Cardiac muscle cell (in vitro differentiated cells and primary cell): ENCODE measurements at regions not wholly inside any gene's neighbourhood (a gene's known extent, or its start where the extent isn't known, plus 50 kb on each side); places are given as distances from the start of the nearest gene placed in this dataset.

Experiments
- DNase-seq, 2 donors: peaks; one replicate each; pipeline versions ENCODE4 v3.0.0 to v3.0.0-alpha.2; 2010 to 2017; ENCODE audit warnings: low read depth in 1 of 2, low spot score in 1 of 2
- H3K27ac ChIP-seq: fragments of 200-600 bp; sonication (generic); 2 replicates; pipeline ENCODE4 v1.5.1; 2016
- H3K27me3 ChIP-seq: fragments of 200-600 bp; sonication (generic); 2 replicates; pipeline ENCODE4 v1.6.0; 2016; ENCODE audit warnings: control low read depth
- H3K36me3 ChIP-seq: fragments of 200-600 bp; sonication (generic); 2 replicates; pipeline ENCODE4 v1.5.1; 2016; ENCODE audit warnings: control low read depth
- H3K4me1 ChIP-seq: fragments of 200-600 bp; sonication (generic); 2 replicates; pipeline ENCODE4 v1.8.1; 2017; ENCODE audit warnings: low read depth, mild to moderate bottlenecking, mixed run types
- H3K4me3 ChIP-seq: fragments of 200-600 bp; sonication (generic); 2 replicates; pipeline ENCODE4 v1.5.1; 2016; ENCODE audit warnings: mild to moderate bottlenecking
- H3K9me3 ChIP-seq: fragments of 200-600 bp; sonication (generic); 2 replicates; pipeline ENCODE4 v1.5.1; 2017; ENCODE audit warnings: low read depth, mild to moderate bottlenecking, control low read depth
- CTCF ChIP-seq: IDR thresholded peaks from 2 replicates; pipeline ENCODE4 v1.5.1; 2012; ENCODE audit warnings: low read depth, mild to moderate bottlenecking, low read length

GRCh38 chr14:49438256-49438770 is 147.9 kb downstream of the RPS29 start:
- no peaks in the 10 kb centered on the region for H3K4me1 ChIP-seq
- H3K9me3 ChIP-seq = no peaks in the 10 kb centered on the region
- DNase-seq = no peak
- H3K27ac ChIP-seq = no peak overlapping the region
- H3K36me3 ChIP-seq = no peaks in the 10 kb centered on the region
- no peaks in the 10 kb centered on the region for H3K27me3 ChIP-seq
- no peak for TF ChIP-seq CTCF
- H3K4me3 ChIP-seq = no peak overlapping the region

GRCh38 chr14:49428076-49428475 is 158.1 kb downstream of the RPS29 start:
- DNase-seq = no peak
- no peaks in the 10 kb centered on the region for H3K4me1 ChIP-seq
- H3K36me3 ChIP-seq = no peaks in the 10 kb centered on the region
- H3K27ac ChIP-seq = no peak overlapping the region
- no peak for TF ChIP-seq CTCF
- no peaks in the 10 kb centered on the region for H3K27me3 ChIP-seq
- no peak overlapping the region for H3K4me3 ChIP-seq
- H3K9me3 ChIP-seq = no peaks in the 10 kb centered on the region

- no peak for DNase-seq
- no peaks in the 10 kb centered on the region for H3K9me3 ChIP-seq
- no peaks in the 10 kb centered on the region for H3K36me3 ChIP-seq
- no peak overlapping the region for H3K4me3 ChIP-seq
- no peak overlapping the region for H3K27ac ChIP-seq
- TF ChIP-seq CTCF = no peak
- H3K27me3 ChIP-seq = no peaks in the 10 kb centered on the region
- H3K4me1 ChIP-seq = no peaks in the 10 kb centered on the region
Observed at GRCh38 chr14:49427117-49427516, 159.1 kb downstream of the RPS29 start.

- Histone ChIP-seq H3K9me3 (no peaks in the 10 kb centered on the region), H3K36me3 (no peaks in the 10 kb centered on the region), H3K27me3 (no peaks in the 10 kb centered on the region), H3K4me1 (no peaks in the 10 kb centered on the region), H3K4me3 (no peak overlapping the region), H3K27ac (no peak overlapping the region)
- DNase-seq = no peak
- no peak for TF ChIP-seq CTCF
Observed at GRCh38 chr14:49425921-49426320, 160.3 kb downstream of the RPS29 start.

- H3K4me3 ChIP-seq = no peak overlapping the region
- H3K36me3 ChIP-seq = no peaks in the 10 kb centered on the region
- no peaks in the 10 kb centered on the region for H3K9me3 ChIP-seq
- no peak overlapping the region for H3K27ac ChIP-seq
- no peaks in the 10 kb centered on the region for H3K27me3 ChIP-seq
- DNase-seq = no peak
- no peaks in the 10 kb centered on the region for H3K4me1 ChIP-seq
- TF ChIP-seq CTCF = no peak
Observed at GRCh38 chr14:49424436-49425331, 161.5 kb downstream of the RPS29 start.
